ENCODE measurements at regions not wholly inside any gene's neighbourhood (a gene's known extent, or its start where the extent isn't known, plus 50 kb on each side); places are given as distances from the start of the nearest gene placed in this dataset.

GRCh38 chr3:33929813-33930212 is 131.4 kb downstream of the PDCD6IP start:
- TF ChIP-seq POLR2A (IDR thresholded peaks at IDR 0.05) (no peak), CTCF (IDR thresholded peaks at IDR 0.05) (no peak)
